Endothelial cell of umbilical vein (primary cell): ENCODE measurements at regions not wholly inside any gene's neighbourhood (a gene's known extent, or its start where the extent isn't known, plus 50 kb on each side); places are given as distances from the start of the nearest gene placed in this dataset.

ENCODE experiments used
- BruUV-seq: library from RNA; stranded (reverse); fragments of 400-500 nt; replicated peaks from 2 replicates; lab custom pipeline; 2021; lab: Mats Ljungman, UMichigan
- CTCF ChIA-PET: fragments of 300-600, 350-600 bp; sonication (Branson Sonifier 250); formaldehyde crosslinking; loops from one replicate; lab custom pipeline; 2021; ENCODE audit warnings: antibody characterized with exemption, inconsistent platforms; lab: Charles Lee
- POLR2A ChIA-PET: fragments of 300-600, 350-600 bp; sonication (Branson Sonifier 250); formaldehyde crosslinking; loops from one replicate; lab custom pipeline; 2021; ENCODE audit warnings: antibody characterized with exemption, inconsistent platforms; lab: Charles Lee
- DNase-seq: peaks from one replicate; pipeline ENCODE4 v3.0.0-alpha.2; 2011; ENCODE audit warnings: low read depth, low spot score
- FAIRE-seq: peaks from 2 replicates; lab custom pipeline; 2011; peaks lifted over from hg19 to GRCh38; lab: Jason Lieb, UNC
- H2AFZ ChIP-seq: 2 replicates; pipeline ENCODE4 v1.6.0; 2012; ENCODE audit warnings: low read depth, low read length, control low read depth, inconsistent platforms
- H3K27ac ChIP-seq: 2 replicates; pipeline ENCODE4 v1.5.1; 2011; ENCODE audit warnings: low read depth, mild to moderate bottlenecking, control low read depth, low read length, moderate library complexity; ENCODE audit not compliant: insufficient read depth
- H3K27me3 ChIP-seq, 2 experiments: 2 replicates each; pipeline versions ENCODE4 v1.6.0 to v1.6.1; 2011; ENCODE audit warnings: low read length in 2 of 2, mixed read lengths in 1 of 2; ENCODE audit not compliant: control insufficient read depth in 2 of 2, insufficient read depth in 2 of 2
- H3K36me3 ChIP-seq, 2 experiments: 2 replicates in 1 of 2; 3 replicates in 1 of 2; pipeline ENCODE4 v1.5.1; 2011; ENCODE audit warnings: low read length in 2 of 2, mild to moderate bottlenecking in 1 of 2, moderate library complexity in 1 of 2; ENCODE audit not compliant: control insufficient read depth in 2 of 2, insufficient read depth in 2 of 2; ENCODE audit errors: extremely low read depth in 1 of 2
- H3K4me1 ChIP-seq: 3 replicates; pipeline ENCODE4 v1.5.1; 2011; ENCODE audit warnings: mild to moderate bottlenecking, low read length; ENCODE audit not compliant: control insufficient read depth, insufficient read depth; ENCODE audit errors: extremely low read depth
- H3K4me2 ChIP-seq: 2 replicates; pipeline ENCODE4 v1.6.1; 2011; ENCODE audit warnings: low read length, control low read depth, mixed read lengths; ENCODE audit not compliant: insufficient read depth
- H3K4me3 ChIP-seq, 3 experiments: fragments of 200-600 bp in 1 of 3; sonication (generic), shearing (Covaris generic) in 1 of 3; replicated peaks in 1 of 3; 2 replicates each; pipeline ENCODE4 v1.5.1; 2011 to 2016; ENCODE audit warnings: control low read depth in 3 of 3, low read length in 3 of 3, mild to moderate bottlenecking in 2 of 3, inconsistent platforms in 1 of 3, low read depth in 1 of 3, moderate library complexity in 1 of 3; ENCODE audit not compliant: insufficient read depth in 1 of 3
- H3K79me2 ChIP-seq: 2 replicates; pipeline ENCODE4 v1.6.0; 2012; ENCODE audit warnings: low read length, inconsistent platforms; ENCODE audit not compliant: control insufficient read depth, insufficient read depth
- H3K9ac ChIP-seq: replicated peaks from 2 replicates; pipeline ENCODE3; 2011; ENCODE audit warnings: low read length, control low read depth; ENCODE audit not compliant: insufficient read depth; ENCODE audit errors: extremely low read depth
- H3K9me1 ChIP-seq: replicated peaks from 3 replicates; pipeline ENCODE4 v1.6.0; 2011; ENCODE audit warnings: mild to moderate bottlenecking, low read length; ENCODE audit not compliant: control insufficient read depth, insufficient read depth; ENCODE audit errors: extremely low read depth
- H3K9me3 ChIP-seq: replicated peaks from 2 replicates; pipeline ENCODE4 v1.5.1; 2012; ENCODE audit warnings: low read length, inconsistent platforms; ENCODE audit not compliant: control insufficient read depth, insufficient read depth
- H4K20me1 ChIP-seq: replicated peaks from 2 replicates; pipeline ENCODE3; 2011; ENCODE audit warnings: mild to moderate bottlenecking, low read length; ENCODE audit not compliant: control insufficient read depth, insufficient read depth; ENCODE audit errors: extremely low read depth
- EZH2 ChIP-seq: IDR thresholded peaks from 2 replicates; pipeline ENCODE4 v1.6.1; 2012; ENCODE audit warnings: borderline replicate concordance, low read depth, mild to moderate bottlenecking, moderate library complexity, low read length, inconsistent platforms; ENCODE audit not compliant: severe bottlenecking
- FOS ChIP-seq: IDR thresholded peaks from 2 replicates; pipeline ENCODE4 v1.6.1; 2011; ENCODE audit warnings: mild to moderate bottlenecking, low read length, moderate library complexity, borderline replicate concordance; ENCODE audit not compliant: insufficient read depth
- GATA2 ChIP-seq: IDR thresholded peaks from 2 replicates; pipeline ENCODE4 v1.7.0; 2011; ENCODE audit warnings: low read depth, mild to moderate bottlenecking, moderate library complexity, mixed read lengths, low read length; ENCODE audit not compliant: insufficient read length, insufficient read depth
- JUN ChIP-seq: IDR thresholded peaks from 2 replicates; pipeline ENCODE4 v1.6.1; 2011; ENCODE audit warnings: borderline replicate concordance, low read depth; ENCODE audit not compliant: insufficient read length, insufficient read depth
- POLR2A ChIP-seq: IDR thresholded peaks from 2 replicates; pipeline ENCODE4 v1.6.1; 2012; ENCODE audit warnings: low read depth, mild to moderate bottlenecking, control low read depth, low read length
- POLR2AphosphoS5 ChIP-seq: IDR thresholded peaks from 2 replicates; pipeline ENCODE4 v1.6.1; 2012; ENCODE audit warnings: low read depth, mild to moderate bottlenecking, control low read depth, low read length, moderate library complexity; ENCODE audit not compliant: insufficient read depth
- dilution Hi-C: fragments of 300-500 bp; cut with MboI; formaldehyde crosslinking; loops from one replicate; pipeline ENCODE4 v1.15.0; 2019; ENCODE audit warnings: low sequenced_read_pairs; ENCODE audit not compliant: extremely low pct_ligation_motif_present
- intact Hi-C: fragments of 100-400 bp; cut with micrococcal nuclease; formaldehyde crosslinking; loops from one replicate; pipeline ENCODE4 v1.10.0; 2022
- TF ChIP-seq, protein P1 (sequence below), 2 donors: IDR thresholded peaks; 1 replicate in 1 of 2; 2 replicates in 1 of 2; pipeline ENCODE4 v1.5.1; 2011; ENCODE audit warnings: low read length in 2 of 2, mild to moderate bottlenecking in 2 of 2, moderate library complexity in 2 of 2, control low read depth in 1 of 2, inconsistent platforms in 1 of 2, low read depth in 1 of 2; ENCODE audit not compliant: insufficient read depth in 1 of 2; ENCODE audit errors: extremely low read depth in 1 of 2
- TF ChIP-seq, protein P2 (sequence below): IDR thresholded peaks from 2 replicates; pipeline ENCODE4 v1.6.1; 2011; ENCODE audit not compliant: insufficient read depth, insufficient read length

GRCh38 chr2:58890865-58891525 lies 649.9 kb upstream of the FANCL start:
- no peak overlapping the region for H3K4me3 ChIP-seq
- no peak for FAIRE-seq
- H3K27me3 ChIP-seq = no peaks in the 10 kb centered on the region
- DNase-seq = no peak
- no peak overlapping the region for H3K9ac ChIP-seq
- CTCF ChIA-PET = no interaction called here
- no peaks in the 10 kb centered on the region for H4K20me1 ChIP-seq
- no peaks in the 10 kb centered on the region for H3K9me3 ChIP-seq
- H2AFZ ChIP-seq = no peak overlapping the region
- POLR2A ChIA-PET = no interaction called here
- dilution Hi-C loops = no loop called here
- H3K36me3 ChIP-seq = no peaks in the 10 kb centered on the region
- intact Hi-C loops = no loop called here
- no TSS peak for BruUV-seq
- no peaks in the 10 kb centered on the region for H3K9me1 ChIP-seq
- no peaks in the 10 kb centered on the region for H3K79me2 ChIP-seq
- H3K4me1 ChIP-seq = no peaks in the 10 kb centered on the region
- no peak overlapping the region for H3K27ac ChIP-seq
- TF ChIP-seq POLR2A (no peak), POLR2AphosphoS5 (no peak), FOS (no peak), EZH2 (no peak), GATA2 (no peak), JUN (no peak)
- TF ChIP-seq, protein P1, sequence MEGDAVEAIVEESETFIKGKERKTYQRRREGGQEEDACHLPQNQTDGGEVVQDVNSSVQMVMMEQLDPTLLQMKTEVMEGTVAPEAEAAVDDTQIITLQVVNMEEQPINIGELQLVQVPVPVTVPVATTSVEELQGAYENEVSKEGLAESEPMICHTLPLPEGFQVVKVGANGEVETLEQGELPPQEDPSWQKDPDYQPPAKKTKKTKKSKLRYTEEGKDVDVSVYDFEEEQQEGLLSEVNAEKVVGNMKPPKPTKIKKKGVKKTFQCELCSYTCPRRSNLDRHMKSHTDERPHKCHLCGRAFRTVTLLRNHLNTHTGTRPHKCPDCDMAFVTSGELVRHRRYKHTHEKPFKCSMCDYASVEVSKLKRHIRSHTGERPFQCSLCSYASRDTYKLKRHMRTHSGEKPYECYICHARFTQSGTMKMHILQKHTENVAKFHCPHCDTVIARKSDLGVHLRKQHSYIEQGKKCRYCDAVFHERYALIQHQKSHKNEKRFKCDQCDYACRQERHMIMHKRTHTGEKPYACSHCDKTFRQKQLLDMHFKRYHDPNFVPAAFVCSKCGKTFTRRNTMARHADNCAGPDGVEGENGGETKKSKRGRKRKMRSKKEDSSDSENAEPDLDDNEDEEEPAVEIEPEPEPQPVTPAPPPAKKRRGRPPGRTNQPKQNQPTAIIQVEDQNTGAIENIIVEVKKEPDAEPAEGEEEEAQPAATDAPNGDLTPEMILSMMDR (IDR thresholded peaks at IDR 0.05; ENCODE audit: extremely low read depth in 1 of 2, insufficient read depth in 1 of 2, low read depth in 1 of 2, low read length in 2 of 2) = no peak
- TF ChIP-seq, protein P2, sequence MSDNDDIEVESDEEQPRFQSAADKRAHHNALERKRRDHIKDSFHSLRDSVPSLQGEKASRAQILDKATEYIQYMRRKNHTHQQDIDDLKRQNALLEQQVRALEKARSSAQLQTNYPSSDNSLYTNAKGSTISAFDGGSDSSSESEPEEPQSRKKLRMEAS = no peak
- H3K4me2 ChIP-seq = no peak overlapping the region
